WTC11 (cell line): ENCODE measurements at regions not wholly inside any gene's neighbourhood (a gene's known extent, or its start where the extent isn't known, plus 50 kb on each side); places are given as distances from the start of the nearest gene placed in this dataset.

Experiments
- ATAC-seq: fragments of 200-7000 bp; cut with Tn5 transposase; 2 replicates; pipeline ENCODE4 v1.10.0; 2021; ENCODE audit warnings: mild to moderate bottlenecking, moderate library complexity
- CTCF ChIA-PET: fragments of 300-600 bp; sonication (Branson Sonifier 250); formaldehyde crosslinking; loops from one replicate; lab custom pipeline; 2021; ENCODE audit warnings: antibody characterized with exemption; lab: Charles Lee
- POLR2A ChIA-PET: fragments of 350-600 bp; sonication (Branson Sonifier 250); formaldehyde crosslinking; loops from one replicate; lab custom pipeline; 2021; ENCODE audit warnings: antibody characterized with exemption; lab: Charles Lee
- DNase-seq: peaks from one replicate; pipeline ENCODE4 v3.0.0; 2021; ENCODE audit warnings: low spot score
- H3K27ac Mint-ChIP-seq: 2 replicates; pipeline ENCODE4 v1.8.0; 2021; ENCODE audit warnings: mixed read lengths
- H3K27me3 Mint-ChIP-seq: 2 replicates; pipeline ENCODE4 v1.8.0; 2021; ENCODE audit warnings: low read depth, mild to moderate bottlenecking, moderate library complexity, mixed read lengths
- H3K36me3 Mint-ChIP-seq: 2 replicates; pipeline ENCODE4 v1.8.0; 2021; ENCODE audit warnings: mixed read lengths
- H3K4me1 Mint-ChIP-seq: 2 replicates; pipeline ENCODE4 v1.8.0; 2022; ENCODE audit warnings: mixed read lengths
- H3K4me3 Mint-ChIP-seq: 2 replicates; pipeline ENCODE4 v1.8.0; 2021; ENCODE audit warnings: mild to moderate bottlenecking, moderate library complexity, mixed read lengths
- H3K9me3 Mint-ChIP-seq: 2 replicates; pipeline ENCODE4 v1.8.0; 2021; ENCODE audit warnings: mixed read lengths
- AR ChIP-seq: fragments of 250-450 bp; sonication (Bioruptor Pico); IDR thresholded peaks from 2 replicates; pipeline ENCODE4 v1.9.0; 2021; ENCODE audit warnings: mild to moderate bottlenecking
- ATF2 ChIP-seq: sonication (generic); formaldehyde crosslinking; IDR thresholded peaks from 2 replicates; pipeline ENCODE4 v1.8.1; 2022; ENCODE audit warnings: low read depth, missing genetic modification reagents, borderline replicate concordance
- ATF6 ChIP-seq: sonication (generic); formaldehyde crosslinking; IDR thresholded peaks from 2 replicates; pipeline ENCODE4 v1.8.1; 2023; ENCODE audit warnings: mild to moderate bottlenecking, missing genetic modification reagents
- CBFB ChIP-seq: sonication (generic); formaldehyde crosslinking; IDR thresholded peaks from 2 replicates; pipeline ENCODE4 v1.8.1; 2022; ENCODE audit warnings: mild to moderate bottlenecking, low read depth, missing genetic modification reagents
- E2F5 ChIP-seq: sonication (generic); formaldehyde crosslinking; IDR thresholded peaks from 2 replicates; pipeline ENCODE4 v1.8.1; 2022; ENCODE audit warnings: mild to moderate bottlenecking, moderate library complexity, missing genetic modification reagents
- ELF4 ChIP-seq: sonication (generic); formaldehyde crosslinking; IDR thresholded peaks from 2 replicates; pipeline ENCODE4 v1.8.1; 2022; ENCODE audit warnings: low read depth, mild to moderate bottlenecking, moderate library complexity, missing genetic modification reagents
- FOXK1 ChIP-seq: sonication (generic); formaldehyde crosslinking; IDR thresholded peaks from 2 replicates; pipeline ENCODE4 v1.8.0; 2022; ENCODE audit warnings: mild to moderate bottlenecking, moderate library complexity, missing genetic modification reagents
- FOXP4 ChIP-seq: sonication (generic); formaldehyde crosslinking; IDR thresholded peaks from 2 replicates; pipeline ENCODE4 v1.8.0; 2022; ENCODE audit warnings: mild to moderate bottlenecking, missing genetic modification reagents
- NFYB ChIP-seq: sonication (generic); formaldehyde crosslinking; conservative IDR thresholded peaks from 2 replicates; pipeline ENCODE4 v1.8.0; 2022; ENCODE audit warnings: low read depth, missing genetic modification reagents
- NR2C2 ChIP-seq: sonication (generic); formaldehyde crosslinking; IDR thresholded peaks from 2 replicates; pipeline ENCODE4 v1.8.0; 2022; ENCODE audit warnings: mild to moderate bottlenecking, missing genetic modification reagents
- RORB ChIP-seq: fragments of 250-450 bp; sonication (Bioruptor Pico); IDR thresholded peaks from 2 replicates; pipeline ENCODE4 v1.9.0; 2021; ENCODE audit warnings: mild to moderate bottlenecking
- SMAD4 ChIP-seq: sonication (generic); formaldehyde crosslinking; IDR thresholded peaks from 2 replicates; pipeline ENCODE4 v1.8.0; 2022; ENCODE audit warnings: mild to moderate bottlenecking, missing genetic modification reagents
- TP53 ChIP-seq: sonication (generic); formaldehyde crosslinking; IDR thresholded peaks from 2 replicates; pipeline ENCODE4 v1.8.1; 2023; ENCODE audit warnings: mild to moderate bottlenecking, missing genetic modification reagents
- USF1 ChIP-seq: sonication (generic); formaldehyde crosslinking; IDR thresholded peaks from 2 replicates; pipeline ENCODE4 v1.8.0; 2022; ENCODE audit warnings: mild to moderate bottlenecking, missing genetic modification reagents
- ZNF138 ChIP-seq: sonication (generic); formaldehyde crosslinking; conservative IDR thresholded peaks from 2 replicates; pipeline ENCODE4 v1.8.1; 2022; ENCODE audit warnings: mild to moderate bottlenecking, moderate library complexity, missing genetic modification reagents
- ZNF219 ChIP-seq: sonication (generic); formaldehyde crosslinking; IDR thresholded peaks from 2 replicates; pipeline ENCODE4 v1.8.0; 2023; ENCODE audit warnings: missing genetic modification reagents, mild to moderate bottlenecking, borderline replicate concordance
- ZNF512 ChIP-seq: sonication (generic); formaldehyde crosslinking; IDR thresholded peaks from 2 replicates; pipeline ENCODE4 v1.8.1; 2022; ENCODE audit warnings: missing genetic modification reagents, borderline replicate concordance
- ZNF671 ChIP-seq: fragments of 250-450 bp; sonication (Bioruptor Pico); IDR thresholded peaks from 2 replicates; pipeline ENCODE4 v1.8.0; 2021; ENCODE audit warnings: mild to moderate bottlenecking
- TF ChIP-seq, protein P1 (sequence below): fragments of 250-450 bp; sonication (Bioruptor Pico); IDR thresholded peaks from 2 replicates; pipeline ENCODE4 v1.9.0; 2021; ENCODE audit warnings: mild to moderate bottlenecking

GRCh38 chr5:68398146-68398812 lies 182.7 kb downstream of the PIK3R1 start (continued):
- TF ChIP-seq E2F5 (CRISPR knock-in tag) = no peak
- no peak for TF ChIP-seq USF1 (CRISPR knock-in tag)
- TF ChIP-seq FOXK1 (CRISPR knock-in tag) = no peak
- no peak for TF ChIP-seq ELF4 (CRISPR knock-in tag)

DNA sequence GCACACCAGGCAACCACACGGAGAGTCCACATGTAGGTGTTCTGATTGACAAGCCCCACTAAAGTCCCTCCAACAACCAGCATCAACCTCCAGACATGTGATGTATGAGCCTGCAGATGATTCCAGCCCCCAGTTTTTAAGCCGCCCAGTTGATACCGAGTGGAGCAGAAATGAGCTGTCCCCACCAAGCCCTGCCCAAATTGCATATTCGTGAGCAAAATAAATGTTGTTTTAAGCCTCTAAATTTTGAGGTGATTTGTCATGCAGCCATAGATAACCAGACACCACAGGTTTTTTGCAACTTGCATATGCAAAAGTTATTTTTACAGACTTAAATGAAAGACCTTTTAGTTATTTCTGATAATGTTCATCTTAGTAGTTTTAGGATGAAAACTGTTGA lies 187.7 kb downstream of the PIK3R1 start:
- Mint-ChIP-seq H3K4me3 (no peak overlapping the region), H3K27ac (no peak overlapping the region), H3K36me3 (no peaks in the 10 kb centered on the region), H3K4me1 (peaks cover 24% of the 10 kb centered on the region), H3K9me3 (peaks cover 7% of the 10 kb centered on the region; the same call in 1 of the 2 replicates), H3K27me3 (no peaks in the 10 kb centered on the region)
- no peak for ATAC-seq
- POLR2A ChIA-PET = no interaction called here
- DNase-seq = no peak
- CTCF ChIA-PET = no interaction called here
- no peak for TF ChIP-seq FOXP4 (CRISPR knock-in tag)
- TF ChIP-seq, protein P1, sequence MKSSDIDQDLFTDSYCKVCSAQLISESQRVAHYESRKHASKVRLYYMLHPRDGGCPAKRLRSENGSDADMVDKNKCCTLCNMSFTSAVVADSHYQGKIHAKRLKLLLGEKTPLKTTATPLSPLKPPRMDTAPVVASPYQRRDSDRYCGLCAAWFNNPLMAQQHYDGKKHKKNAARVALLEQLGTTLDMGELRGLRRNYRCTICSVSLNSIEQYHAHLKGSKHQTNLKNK (CRISPR knock-in tag) = no peak
- TF ChIP-seq ATF2 = no peak
- no peak for TF ChIP-seq ATF6
- no peak for TF ChIP-seq RORB (CRISPR knock-in tag)
- TF ChIP-seq NFYB = no peak
- TF ChIP-seq SMAD4 (CRISPR knock-in tag) = no peak
- no peak for TF ChIP-seq FOXK1 (CRISPR knock-in tag)
- TF ChIP-seq AR (CRISPR knock-in tag) = no peak
- TF ChIP-seq NR2C2 (CRISPR knock-in tag) = no peak
- no peak for TF ChIP-seq ZNF219 (CRISPR knock-in tag)
- TF ChIP-seq ZNF138 (CRISPR knock-in tag) = no peak
- TF ChIP-seq E2F5 (CRISPR knock-in tag) = no peak
- no peak for TF ChIP-seq ZNF671 (CRISPR knock-in tag)
- TF ChIP-seq CBFB (CRISPR knock-in tag) = no peak
- TF ChIP-seq TP53 (CRISPR knock-in tag) = no peak
- TF ChIP-seq ZNF512 (CRISPR knock-in tag) = no peak
